BLaER1 treated with 17β-estradiol and CSF1 and Interleukin-3, amounts not matched to agents 10 nM and 100 nM (cell line): ENCODE measurements at regions not wholly inside any gene's neighbourhood (a gene's known extent, or its start where the extent isn't known, plus 50 kb on each side); places are given as distances from the start of the nearest gene placed in this dataset.
A peak's percentile ranks its signal among the peaks of the same experiment; 100 is the strongest.

ENCODE experiments used
- H3K27ac ChIP-seq, 11 experiments: shearing (Covaris generic); formaldehyde crosslinking; 2 replicates each; pipeline ENCODE4 v1.8.1; 2022
- H3K27me3 ChIP-seq, 11 experiments: shearing (Covaris generic); formaldehyde crosslinking; 2 replicates each; pipeline ENCODE4 v1.8.1; 2022
- H3K36me3 ChIP-seq, 11 experiments: shearing (Covaris generic); formaldehyde crosslinking; 2 replicates each; pipeline ENCODE4 v1.8.1; 2022
- H3K4me1 ChIP-seq, 10 experiments: shearing (Covaris generic); formaldehyde crosslinking; 2 replicates each; pipeline ENCODE4 v1.8.1; 2022
- H3K4me2 ChIP-seq, 11 experiments: shearing (Covaris generic); formaldehyde crosslinking; 2 replicates each; pipeline ENCODE4 v1.8.1; 2022
- H3K4me3 ChIP-seq, 10 experiments: shearing (Covaris generic); formaldehyde crosslinking; 2 replicates each; pipeline ENCODE4 v1.8.1; 2022
- H3K9ac ChIP-seq, 11 experiments: shearing (Covaris generic); formaldehyde crosslinking; 2 replicates each; pipeline ENCODE4 v1.8.1; 2022
- H3K9me3 ChIP-seq, 11 experiments: shearing (Covaris generic); formaldehyde crosslinking; replicated peaks in 1 of 11; 2 replicates each; pipeline ENCODE4 v1.8.1; 2022
- H4K20me1 ChIP-seq, 11 experiments: shearing (Covaris generic); formaldehyde crosslinking; 2 replicates each; pipeline ENCODE4 v1.8.1; 2022
- Cebpa-rat ChIP-seq, 11 experiments: shearing (Covaris generic); IDR thresholded peaks; 2 replicates each; pipeline ENCODE4 v1.8.1; 2022

DNA sequence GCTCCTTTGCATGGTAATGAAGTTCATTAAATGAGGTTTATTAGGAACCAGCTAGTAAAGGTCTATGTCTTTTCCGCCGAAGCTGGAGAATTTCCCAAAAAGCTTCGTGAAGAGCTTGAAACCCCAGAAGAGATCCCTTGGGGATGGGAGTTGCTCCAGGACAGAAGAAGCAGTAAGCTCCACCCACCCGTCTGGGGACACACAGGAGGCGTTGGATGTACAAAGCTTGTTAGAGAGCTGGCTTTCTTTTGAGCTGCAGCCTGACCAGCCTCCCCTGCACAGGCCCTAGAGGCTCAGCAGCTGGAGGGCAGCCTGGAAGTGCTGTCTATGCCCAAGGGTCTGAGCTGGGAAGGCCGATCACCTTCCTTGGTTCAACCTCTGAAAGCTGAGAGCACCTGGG is 147.4 kb upstream of the SDK2 start:
- no peaks in the 10 kb centered on the region for H4K20me1 ChIP-seq
- no peaks in the 10 kb centered on the region for H3K27me3 ChIP-seq
- H3K27ac ChIP-seq = no peak overlapping the region
- no peak for TF ChIP-seq Cebpa-rat (IDR thresholded peaks at IDR 0.05)
- no peak overlapping the region for H3K4me3 ChIP-seq
- H3K4me1 ChIP-seq = peaks cover 15 to 46% (median 35%) of the 10 kb centered on the region in 10 experiments
- no peak overlapping the region for H3K4me2 ChIP-seq
- no peaks in the 10 kb centered on the region for H3K9me3 ChIP-seq
- H3K9ac ChIP-seq = no peak overlapping the region
- no peaks in the 10 kb centered on the region for H3K36me3 ChIP-seq

DNA sequence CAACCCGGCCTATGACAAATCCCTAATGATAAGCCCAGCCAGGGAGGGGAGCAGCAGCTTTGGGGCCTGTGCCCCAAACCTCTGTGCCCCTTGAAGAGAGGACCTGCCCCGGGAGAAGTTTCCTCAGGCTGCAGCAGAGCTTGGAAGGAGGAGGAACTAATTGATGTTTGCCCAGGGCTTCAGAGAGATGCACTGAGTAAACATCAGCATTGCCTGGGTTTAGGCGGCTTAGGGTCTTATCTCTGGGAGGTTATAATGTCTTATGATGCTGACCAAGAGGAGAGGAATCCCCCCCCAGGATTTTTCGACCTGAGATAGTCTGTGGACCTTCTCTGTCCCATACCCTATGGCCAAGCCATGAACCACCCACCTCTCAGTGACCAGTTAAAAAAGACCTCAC is 148.7 kb upstream of the SDK2 start:
- no peaks in the 10 kb centered on the region for H4K20me1 ChIP-seq
- no peak overlapping the region for H3K27ac ChIP-seq
- peaks cover 22 to 39% (median 28%) of the 10 kb centered on the region in 10 experiments for H3K4me1 ChIP-seq
- H3K4me2 ChIP-seq = no peak overlapping the region
- no peak overlapping the region for H3K4me3 ChIP-seq
- no peak overlapping the region for H3K9ac ChIP-seq
- no peaks in the 10 kb centered on the region for H3K36me3 ChIP-seq
- no peaks in the 10 kb centered on the region for H3K9me3 ChIP-seq
- TF ChIP-seq Cebpa-rat (IDR thresholded peaks at IDR 0.05) = no peak
- H3K27me3 ChIP-seq = no peaks in the 10 kb centered on the region

- Histone ChIP-seq H3K27me3 (no peaks in the 10 kb centered on the region), H4K20me1 (no peaks in the 10 kb centered on the region), H3K36me3 (no peaks in the 10 kb centered on the region), H3K4me3 (no peak overlapping the region), H3K27ac (no peak overlapping the region), H3K9me3 (no peaks in the 10 kb centered on the region), H3K4me2 (peak overlapping the region; percentile 58 to 81 (median 73)), H3K4me1 (peaks cover 35 to 50% (median 39%) of the 10 kb centered on the region in 10 experiments), H3K9ac (no peak overlapping the region)
- TF ChIP-seq Cebpa-rat (IDR thresholded peaks at IDR 0.05) = no peak
These were observed 150.1 kb upstream of the SDK2 start for GRCh38 chr17:73794336-73794735.

- Histone ChIP-seq H3K4me1 (peaks cover 44 to 62% (median 49%) of the 10 kb centered on the region in 10 experiments), H3K4me2 (peak overlapping the region in 7 of 11 experiments; percentile 70 to 81 (median 76); a peak in 8 of 22 replicates), H3K36me3 (no peaks in the 10 kb centered on the region), H3K9ac (no peak overlapping the region), H4K20me1 (no peaks in the 10 kb centered on the region), H3K4me3 (no peak overlapping the region), H3K27ac (no peak overlapping the region), H3K9me3 (no peaks in the 10 kb centered on the region), H3K27me3 (no peaks in the 10 kb centered on the region)
- TF ChIP-seq Cebpa-rat (IDR thresholded peaks at IDR 0.05) = no peak
These were observed 151.5 kb upstream of the SDK2 start for GRCh38 chr17:73795730-73796129.

DNA sequence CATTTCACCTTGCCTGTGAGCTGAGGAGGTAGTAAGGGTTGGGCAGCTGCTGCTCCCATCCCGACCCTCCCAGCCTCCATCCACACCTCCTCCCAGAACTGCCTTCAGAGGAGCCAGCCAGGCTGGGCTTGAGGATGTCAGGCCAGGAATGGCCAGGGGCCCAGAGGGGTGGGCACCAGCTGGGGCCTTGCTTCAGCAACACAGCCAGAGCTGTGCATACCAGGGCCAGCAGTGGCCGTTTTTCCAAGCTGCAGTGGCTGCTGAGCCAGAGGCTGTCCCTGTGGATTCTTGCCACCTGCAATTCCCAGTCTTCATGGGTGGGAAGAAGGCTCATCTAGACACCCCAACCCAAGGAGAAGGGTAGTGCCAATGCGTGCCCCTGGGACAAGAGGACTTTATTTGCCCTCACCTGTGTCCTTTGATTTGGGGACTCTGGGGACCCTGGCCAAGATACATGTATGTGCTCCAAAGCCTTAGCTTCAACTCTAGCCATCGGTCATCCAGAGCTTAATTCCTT is 153.4 kb upstream of the SDK2 start:
- no peaks in the 10 kb centered on the region for H4K20me1 ChIP-seq
- peaks cover 45 to 80% (median 67%) of the 10 kb centered on the region in 10 experiments for H3K4me1 ChIP-seq
- H3K9ac ChIP-seq = no peak overlapping the region
- no peaks in the 10 kb centered on the region for H3K36me3 ChIP-seq
- no peaks in the 10 kb centered on the region for H3K27me3 ChIP-seq
- peak overlapping the region; percentile 50 to 75 (median 62); a peak in 19 of 22 replicates for H3K4me2 ChIP-seq
- no peak overlapping the region for H3K4me3 ChIP-seq
- H3K27ac ChIP-seq = no peak overlapping the region
- no peak for TF ChIP-seq Cebpa-rat (IDR thresholded peaks at IDR 0.05)
- peaks cover 0 to 3% (median 1%) of the 10 kb centered on the region in 11 experiments; a peak in 6 of 22 replicates for H3K9me3 ChIP-seq

DNA sequence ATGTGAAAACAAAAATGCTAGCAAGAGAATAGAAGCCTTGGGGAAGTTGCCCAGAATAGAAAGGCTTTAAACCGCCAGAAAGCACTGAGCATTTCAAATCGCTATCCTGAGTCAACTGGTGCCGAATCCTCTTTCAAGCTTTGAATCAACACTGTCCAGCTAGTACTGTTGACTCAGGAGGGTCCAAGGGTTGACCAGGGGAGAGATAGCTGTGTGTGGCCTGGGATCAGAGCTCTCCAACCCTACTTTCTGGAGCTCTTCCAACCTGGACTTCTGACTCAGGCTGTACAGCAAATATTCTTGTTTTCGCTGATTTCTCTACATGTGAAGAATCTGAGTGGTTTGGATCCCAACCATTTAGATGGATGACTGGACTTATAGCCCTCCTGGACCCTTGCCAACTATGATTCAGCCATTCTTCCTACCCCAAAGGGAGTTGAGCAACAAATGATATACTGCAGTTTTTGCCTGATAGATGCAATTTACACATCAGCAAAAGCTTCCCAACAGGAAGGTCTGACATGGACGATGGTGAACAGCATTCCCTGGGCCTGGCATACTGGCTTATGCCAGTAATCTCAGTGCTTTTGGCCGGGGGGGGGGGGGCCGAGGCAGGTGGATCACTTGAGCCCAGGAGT is 154.0 kb upstream of the SDK2 start:
- Histone ChIP-seq H4K20me1 (no peaks in the 10 kb centered on the region), H3K4me2 (peak overlapping the region; percentile 50 to 75 (median 62)), H3K9ac (no peak overlapping the region), H3K27me3 (no peaks in the 10 kb centered on the region), H3K36me3 (no peaks in the 10 kb centered on the region), H3K9me3 (peaks cover 0 to 9% (median 7%) of the 10 kb centered on the region in 11 experiments; a peak in 12 of 22 replicates), H3K27ac (no peak overlapping the region), H3K4me1 (peaks cover 45 to 76% (median 69%) of the 10 kb centered on the region in 10 experiments), H3K4me3 (no peak overlapping the region)
- TF ChIP-seq Cebpa-rat (IDR thresholded peaks at IDR 0.05) = no peak

- Histone ChIP-seq H3K27ac (0 out of 22 replicates have a peak overlapping the region, but pooled peaks of 1 of the 11 experiments have one; percentile 14), H4K20me1 (no peaks in the 10 kb centered on the region), H3K4me2 (peak overlapping the region; percentile 50 to 75 (median 62); a peak in 21 of 22 replicates), H3K9me3 (peaks cover 0 to 16% (median 8%) of the 10 kb centered on the region in 11 experiments; a peak in 12 of 22 replicates), H3K36me3 (no peaks in the 10 kb centered on the region), H3K4me1 (peaks cover 42 to 74% (median 67%) of the 10 kb centered on the region in 10 experiments), H3K4me3 (no peak overlapping the region), H3K9ac (no peak overlapping the region), H3K27me3 (no peaks in the 10 kb centered on the region)
- no peak for TF ChIP-seq Cebpa-rat (IDR thresholded peaks at IDR 0.05)
These were observed 154.9 kb upstream of the SDK2 start for GRCh38 chr17:73799096-73799495.

GRCh38 chr17:73799781-73800627 is 155.8 kb upstream of the SDK2 start:
- no peaks in the 10 kb centered on the region for H3K36me3 ChIP-seq
- H3K4me2 ChIP-seq = peak overlapping the region in 9 of 11 experiments; percentile 23 to 75 (median 66); a peak in 17 of 22 replicates
- no peak overlapping the region for H3K4me3 ChIP-seq
- H3K27ac ChIP-seq = no peak overlapping the region
- peaks cover 0 to 17% (median 8%) of the 10 kb centered on the region in 11 experiments; a peak in 12 of 22 replicates for H3K9me3 ChIP-seq
- no peak for TF ChIP-seq Cebpa-rat (IDR thresholded peaks at IDR 0.05)
- peaks cover 33 to 65% (median 58%) of the 10 kb centered on the region in 10 experiments for H3K4me1 ChIP-seq
- no peaks in the 10 kb centered on the region for H4K20me1 ChIP-seq
- H3K9ac ChIP-seq = no peak overlapping the region
- no peaks in the 10 kb centered on the region for H3K27me3 ChIP-seq

- no peak for TF ChIP-seq Cebpa-rat (IDR thresholded peaks at IDR 0.05)
- Histone ChIP-seq H3K4me2 (peak overlapping the region in 7 of 11 experiments; percentile 10 to 68 (median 36); a peak in 6 of 22 replicates), H3K9me3 (peaks cover 0 to 24% (median 10%) of the 10 kb centered on the region in 11 experiments; a peak in 14 of 22 replicates), H4K20me1 (no peaks in the 10 kb centered on the region), H3K4me3 (no peak overlapping the region), H3K27me3 (no peaks in the 10 kb centered on the region), H3K4me1 (peaks cover 29 to 56% (median 50%) of the 10 kb centered on the region in 10 experiments), H3K36me3 (no peaks in the 10 kb centered on the region), H3K27ac (no peak overlapping the region), H3K9ac (no peak overlapping the region)
These were observed 156.6 kb upstream of the SDK2 start for GRCh38 chr17:73800893-73801292.
